Peyer's patch (tissue), 4 donors: ENCODE measurements at regions not wholly inside any gene's neighbourhood (a gene's known extent, or its start where the extent isn't known, plus 50 kb on each side); places are given as distances from the start of the nearest gene placed in this dataset.

Experiments used
- POLR2A ChIP-seq, 2 donors: fragments of 450-650 bp; IDR thresholded peaks; one replicate each; pipeline ENCODE4 v1.5.1; 2017; ENCODE audit warnings: antibody characterized with exemption in 2 of 2, mild to moderate bottlenecking in 2 of 2, moderate library complexity in 2 of 2
- TF ChIP-seq, protein P1 (sequence below), 6 experiments: fragments of 450-650 bp in 4 of 6; fragments of 200-600 bp in 2 of 6; sonication (generic) in 1 of 6; IDR thresholded peaks; one replicate each; pipeline ENCODE4 v1.5.1; 2017 to 2019; ENCODE audit warnings: antibody characterized with exemption in 6 of 6, mild to moderate bottlenecking in 3 of 6, moderate library complexity in 1 of 6

GRCh38 chr1:157325220-157325619 lies 187.0 kb upstream of the ETV3 start:
- TF ChIP-seq, protein P1, sequence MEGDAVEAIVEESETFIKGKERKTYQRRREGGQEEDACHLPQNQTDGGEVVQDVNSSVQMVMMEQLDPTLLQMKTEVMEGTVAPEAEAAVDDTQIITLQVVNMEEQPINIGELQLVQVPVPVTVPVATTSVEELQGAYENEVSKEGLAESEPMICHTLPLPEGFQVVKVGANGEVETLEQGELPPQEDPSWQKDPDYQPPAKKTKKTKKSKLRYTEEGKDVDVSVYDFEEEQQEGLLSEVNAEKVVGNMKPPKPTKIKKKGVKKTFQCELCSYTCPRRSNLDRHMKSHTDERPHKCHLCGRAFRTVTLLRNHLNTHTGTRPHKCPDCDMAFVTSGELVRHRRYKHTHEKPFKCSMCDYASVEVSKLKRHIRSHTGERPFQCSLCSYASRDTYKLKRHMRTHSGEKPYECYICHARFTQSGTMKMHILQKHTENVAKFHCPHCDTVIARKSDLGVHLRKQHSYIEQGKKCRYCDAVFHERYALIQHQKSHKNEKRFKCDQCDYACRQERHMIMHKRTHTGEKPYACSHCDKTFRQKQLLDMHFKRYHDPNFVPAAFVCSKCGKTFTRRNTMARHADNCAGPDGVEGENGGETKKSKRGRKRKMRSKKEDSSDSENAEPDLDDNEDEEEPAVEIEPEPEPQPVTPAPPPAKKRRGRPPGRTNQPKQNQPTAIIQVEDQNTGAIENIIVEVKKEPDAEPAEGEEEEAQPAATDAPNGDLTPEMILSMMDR (IDR thresholded peaks at IDR 0.05): no peak
- no peak for TF ChIP-seq POLR2A (IDR thresholded peaks at IDR 0.05)
